Pancreas (tissue), 10 donors: ENCODE measurements at regions not wholly inside any gene's neighbourhood (a gene's known extent, or its start where the extent isn't known, plus 50 kb on each side); places are given as distances from the start of the nearest gene placed in this dataset.

Experiments used
- ATAC-seq, 4 donors: fragments of 200-7000 bp; cut with Tn5 transposase; one replicate each; pipeline versions ENCODE4 v1.8.0 to v1.9.1; 2020; ENCODE audit warnings: mild to moderate bottlenecking in 4 of 4, moderate library complexity in 4 of 4
- DNase-seq, 6 donors: peaks; one replicate each; pipeline ENCODE4 v3.0.0-alpha.2; 2020
- FAIRE-seq: peaks from 2 replicates; lab custom pipeline; 2012; peaks lifted over from hg19 to GRCh38; lab: Jason Lieb, UNC
- H3K27ac ChIP-seq, 4 donors: fragments of 200-600 bp; sonication (generic); 1 replicate in 3 of 4; 2 replicates in 1 of 4; pipeline versions ENCODE4 v1.5.0 to v1.8.0; 2020
- H3K27me3 ChIP-seq, 4 donors: fragments of 200-600 bp; one replicate each; pipeline ENCODE4 v1.8.0; 2021
- H3K36me3 ChIP-seq, 3 donors: fragments of 200-600 bp; sonication (generic) in 1 of 3; one replicate each; pipeline versions ENCODE4 v1.5.0 to v1.8.0; 2020 to 2021
- H3K4me1 ChIP-seq, 3 donors: fragments of 200-600 bp; one replicate each; pipeline ENCODE4 v1.8.0; 2021
- H3K4me3 ChIP-seq, 4 donors: fragments of 200-600 bp; sonication (generic) in 2 of 4; one replicate each; pipeline versions ENCODE4 v1.5.0 to v1.8.0; 2020 to 2021
- H3K9me3 ChIP-seq, 4 donors: fragments of 200-600 bp; one replicate each; pipeline ENCODE4 v1.8.0; 2021
- WGBS, 2 donors: extraction: QIAGEN DNeasy Blood & Tissue Kit; methylation state at CpG; one replicate each; pipeline ENCODE4 v1.1.7; 2013; 5-methylcytosine and 5-hydroxymethylcytosine counted together
- intact Hi-C, 3 donors: fragments of 100-400 bp; cut with DNase I; formaldehyde crosslinking; loops; one replicate each; pipeline versions ENCODE4 v1.11.1 to v1.14.2; 2022
- TF ChIP-seq, protein P1 (sequence below), 4 donors: fragments of 200-600 bp; sonication (generic) in 3 of 4; IDR thresholded peaks; one replicate each; pipeline versions ENCODE4 v1.5.0 to v1.8.0; 2021; ENCODE audit warnings: antibody characterized with exemption in 4 of 4
- donor health status: healthy with polysubstance abuse.
- donor health status: DM: no; HTN: no; CAD: no; lungs with moderate emphysema.
- donor health status: DM: no; HTN: no; CAD: no.
- donor health status: control.
- donor health status: control.
- donor health status: Bipolar disorder and iron deficiency.
- donor health status: DM: yes; HTN: yes; CAD: no.
- donor health status: DM: no; HTN: no; CAD: no.
- donor health status: DM: no; HTN: no; CAD: no.
- donor health status: DM: yes; HTN: yes; CAD: no.

DNA sequence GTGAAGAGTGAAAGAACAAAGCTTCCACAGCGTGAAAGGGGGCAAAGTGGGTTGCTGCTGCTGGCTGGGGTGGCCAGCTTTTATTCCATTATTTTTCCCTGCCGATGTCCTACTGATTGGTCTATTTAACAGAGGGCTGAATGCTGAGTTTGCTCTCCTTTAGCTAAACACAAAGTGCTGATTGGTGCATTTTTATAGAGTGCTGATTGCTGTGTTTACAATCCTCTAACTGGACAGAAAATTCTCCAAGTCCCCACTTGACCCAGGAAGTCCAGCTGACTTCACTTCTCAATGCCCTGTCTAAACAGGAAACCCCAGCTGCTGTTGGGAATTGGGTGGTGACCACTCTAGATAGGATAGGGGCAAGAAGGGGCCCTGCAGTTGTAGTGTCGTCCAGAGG, 335.6 kb upstream of the RBMY1B start:
- intact Hi-C loops = no loop called here
- TF ChIP-seq, protein P1, sequence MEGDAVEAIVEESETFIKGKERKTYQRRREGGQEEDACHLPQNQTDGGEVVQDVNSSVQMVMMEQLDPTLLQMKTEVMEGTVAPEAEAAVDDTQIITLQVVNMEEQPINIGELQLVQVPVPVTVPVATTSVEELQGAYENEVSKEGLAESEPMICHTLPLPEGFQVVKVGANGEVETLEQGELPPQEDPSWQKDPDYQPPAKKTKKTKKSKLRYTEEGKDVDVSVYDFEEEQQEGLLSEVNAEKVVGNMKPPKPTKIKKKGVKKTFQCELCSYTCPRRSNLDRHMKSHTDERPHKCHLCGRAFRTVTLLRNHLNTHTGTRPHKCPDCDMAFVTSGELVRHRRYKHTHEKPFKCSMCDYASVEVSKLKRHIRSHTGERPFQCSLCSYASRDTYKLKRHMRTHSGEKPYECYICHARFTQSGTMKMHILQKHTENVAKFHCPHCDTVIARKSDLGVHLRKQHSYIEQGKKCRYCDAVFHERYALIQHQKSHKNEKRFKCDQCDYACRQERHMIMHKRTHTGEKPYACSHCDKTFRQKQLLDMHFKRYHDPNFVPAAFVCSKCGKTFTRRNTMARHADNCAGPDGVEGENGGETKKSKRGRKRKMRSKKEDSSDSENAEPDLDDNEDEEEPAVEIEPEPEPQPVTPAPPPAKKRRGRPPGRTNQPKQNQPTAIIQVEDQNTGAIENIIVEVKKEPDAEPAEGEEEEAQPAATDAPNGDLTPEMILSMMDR (IDR thresholded peaks at IDR 0.05) = no peak
- no peak for ATAC-seq
- no peaks in the 10 kb centered on the region for H3K9me3 ChIP-seq
- H3K4me3 ChIP-seq = no peak overlapping the region
- no peaks in the 10 kb centered on the region for H3K4me1 ChIP-seq
- no peaks in the 10 kb centered on the region for H3K36me3 ChIP-seq
- H3K27me3 ChIP-seq = no peaks in the 10 kb centered on the region
- H3K27ac ChIP-seq = no peak overlapping the region
- FAIRE-seq = no peak
- 42% methylated on average over 3 of the region's 3 CpGs; no CpG with 5 or more reads in 1 of the 2 donors for WGBS, 2 donors
- DNase-seq = no peak

DNA sequence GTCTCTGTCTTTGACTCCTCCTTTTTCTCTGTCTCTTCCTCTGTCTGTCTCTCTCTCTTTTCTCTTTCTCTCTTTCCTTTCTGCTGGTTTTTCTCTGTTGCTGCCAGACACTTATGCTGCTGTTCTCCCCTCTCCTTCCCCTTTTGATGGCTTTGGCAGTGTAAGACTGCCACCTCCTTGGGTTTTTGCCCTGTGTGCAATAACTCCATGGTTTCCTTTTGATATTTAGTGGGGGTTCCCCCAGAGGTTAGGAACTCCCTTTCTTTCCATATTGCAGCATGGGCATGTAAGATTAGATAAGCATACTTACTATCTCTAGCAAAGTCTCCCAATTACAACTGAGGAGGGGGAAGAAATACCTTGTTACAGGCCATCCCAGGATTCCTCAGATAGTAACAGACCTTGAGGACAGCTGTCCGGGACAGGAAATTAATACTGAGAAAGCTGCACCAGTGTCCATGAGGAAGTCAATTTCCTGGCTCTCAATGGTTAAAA, 333.8 kb upstream of the RBMY1B start:
- no peak for FAIRE-seq
- TF ChIP-seq, protein P1 (IDR thresholded peaks at IDR 0.05) = no peak
- no peak for DNase-seq
- 57% methylated on average over 1 of the region's 1 CpG; no CpG with 5 or more reads in 1 of the 2 donors for WGBS, 2 donors
- no peak for ATAC-seq
- no peaks in the 10 kb centered on the region for H3K36me3 ChIP-seq
- no peak overlapping the region for H3K4me3 ChIP-seq
- intact Hi-C loops = no loop called here
- no peaks in the 10 kb centered on the region for H3K4me1 ChIP-seq
- H3K9me3 ChIP-seq = no peaks in the 10 kb centered on the region
- H3K27ac ChIP-seq = no peak overlapping the region
- H3K27me3 ChIP-seq = no peaks in the 10 kb centered on the region

DNA sequence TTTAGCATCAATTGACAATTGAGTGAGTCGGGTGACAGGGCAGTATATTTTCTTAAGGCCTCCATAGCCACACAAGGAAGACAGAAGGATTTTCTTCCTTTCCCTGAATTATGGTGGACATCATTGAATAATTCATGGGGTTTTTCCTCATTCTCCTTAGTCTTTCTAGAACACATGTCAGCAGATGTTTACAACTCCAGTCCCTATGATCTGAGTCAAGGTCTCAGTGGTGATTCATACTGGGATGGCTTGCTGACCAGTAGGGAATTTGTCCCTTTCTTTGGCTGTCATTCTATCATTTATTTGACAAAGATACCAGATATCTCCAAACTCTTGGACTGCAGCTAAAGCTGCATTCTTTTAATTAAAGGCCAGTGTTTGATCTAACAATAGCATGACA, 332.9 kb upstream of the RBMY1B start:
- no peak for ATAC-seq
- TF ChIP-seq, protein P1 (IDR thresholded peaks at IDR 0.05) = no peak
- 68% methylated on average over 1 of the region's 1 CpG; no CpG with 5 or more reads in 1 of the 2 donors for WGBS, 2 donors

DNA sequence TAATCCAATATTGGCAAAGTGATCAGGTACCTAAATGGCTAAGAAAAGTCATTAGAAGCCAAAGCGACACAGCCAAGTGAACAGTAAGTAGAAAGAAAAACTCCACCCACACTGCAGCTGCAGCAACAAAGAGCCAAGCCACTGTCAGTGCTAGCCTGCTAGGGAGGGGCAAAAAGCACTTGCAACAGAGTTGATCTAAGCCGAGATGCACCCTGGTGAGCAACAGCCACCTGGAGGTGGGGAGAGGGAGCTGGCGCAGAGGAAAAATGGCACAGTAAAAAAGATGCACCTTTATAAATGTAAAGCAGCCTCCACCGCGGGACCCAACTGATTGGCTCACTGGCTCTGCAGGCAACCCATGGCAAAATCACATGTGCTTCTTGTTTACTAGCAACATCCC, 330.2 kb upstream of the RBMY1B start:
- intact Hi-C loops = no loop called here

More for the DNA sequence above, 332.9 kb upstream of the RBMY1B start:
- FAIRE-seq (no peak), DNase-seq (no peak)
- H3K9me3 ChIP-seq = no peaks in the 10 kb centered on the region
- intact Hi-C loops = no loop called here
- H3K27ac ChIP-seq = no peak overlapping the region
- H3K4me1 ChIP-seq = no peaks in the 10 kb centered on the region
- H3K27me3 ChIP-seq = no peaks in the 10 kb centered on the region
- H3K4me3 ChIP-seq = no peak overlapping the region
- H3K36me3 ChIP-seq = no peaks in the 10 kb centered on the region

DNA sequence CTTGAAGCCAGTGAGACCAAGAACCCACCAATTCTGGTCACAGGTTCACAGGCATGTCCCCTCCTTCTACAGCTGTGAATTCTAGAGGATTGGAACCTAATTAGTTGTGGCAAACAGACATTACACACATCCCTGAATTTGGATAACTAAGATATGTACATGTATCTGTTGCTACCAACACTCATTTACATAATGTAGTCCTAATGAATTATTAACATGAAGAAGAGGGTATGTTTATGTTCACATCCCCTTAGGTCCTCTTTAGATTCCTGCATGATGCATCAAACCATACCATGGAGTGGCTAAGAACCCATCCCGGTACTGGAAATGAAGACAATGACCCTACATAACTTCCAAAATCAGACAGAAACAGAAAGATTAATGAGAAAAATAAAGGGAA, 326.9 kb upstream of the RBMY1B start:
- Histone ChIP-seq H3K36me3 (no peaks in the 10 kb centered on the region), H3K4me3 (no peak overlapping the region), H3K27me3 (no peaks in the 10 kb centered on the region), H3K9me3 (no peaks in the 10 kb centered on the region), H3K27ac (no peak overlapping the region), H3K4me1 (no peaks in the 10 kb centered on the region)
- intact Hi-C loops = no loop called here
- FAIRE-seq (no peak), ATAC-seq (no peak), DNase-seq (no peak)
- WGBS, 2 donors = 81% methylated on average over 1 of the region's 1 CpG; no CpG with 5 or more reads in 1 of the 2 donors
- TF ChIP-seq, protein P1 (IDR thresholded peaks at IDR 0.05) = no peak

More for the DNA sequence above, 330.2 kb upstream of the RBMY1B start:
- Histone ChIP-seq H3K27me3 (no peaks in the 10 kb centered on the region), H3K4me3 (no peak overlapping the region), H3K9me3 (no peaks in the 10 kb centered on the region), H3K36me3 (no peaks in the 10 kb centered on the region), H3K4me1 (no peaks in the 10 kb centered on the region), H3K27ac (no peak overlapping the region)
- DNase-seq (no peak), ATAC-seq (no peak), FAIRE-seq (no peak)
- TF ChIP-seq, protein P1 (IDR thresholded peaks at IDR 0.05) = no peak
- 68% methylated on average over 5 of the region's 5 CpGs; no CpG with 5 or more reads in 1 of the 2 donors for WGBS, 2 donors
